GM23338 (cell line): ENCODE measurements at regions not wholly inside any gene's neighbourhood (a gene's known extent, or its start where the extent isn't known, plus 50 kb on each side); places are given as distances from the start of the nearest gene placed in this dataset.

Experiments
- ATAC-seq: fragments of 200-7000 bp; cut with Tn5 transposase; 3 replicates; pipeline ENCODE4 v1.9.1; 2020
- DNase-seq: peaks from one replicate; pipeline ENCODE4 v3.0.0-alpha.2; 2015; ENCODE audit warnings: low spot score
- H2AFZ ChIP-seq: fragments of 200-600 bp; sonication (generic); 2 replicates; pipeline ENCODE4 v1.8.0; 2016; ENCODE audit warnings: antibody characterized with exemption, mild to moderate bottlenecking, moderate library complexity
- H3F3A ChIP-seq: fragments of 200-600 bp; sonication (generic); replicated peaks from 2 replicates; pipeline ENCODE4 v1.8.0; 2017; ENCODE audit warnings: antibody characterized with exemption, mixed run types, low read depth
- H3K27ac ChIP-seq: fragments of 200-600 bp; sonication (generic); 2 replicates; pipeline ENCODE4 v1.6.1; 2016; ENCODE audit warnings: low read depth
- H3K27me3 ChIP-seq: fragments of 200-600 bp; sonication (generic); 2 replicates; pipeline ENCODE4 v1.8.0; 2016; ENCODE audit warnings: mild to moderate bottlenecking, mixed run types, moderate library complexity; ENCODE audit not compliant: insufficient read depth
- H3K36me3 ChIP-seq: fragments of 200-600 bp; sonication (generic); 2 replicates; pipeline ENCODE4 v1.8.0; 2016; ENCODE audit warnings: mild to moderate bottlenecking; ENCODE audit not compliant: insufficient read depth
- H3K4me1 ChIP-seq: fragments of 200-600 bp; sonication (generic); 2 replicates; pipeline ENCODE4 v1.8.0; 2016; ENCODE audit warnings: mild to moderate bottlenecking, moderate library complexity; ENCODE audit not compliant: insufficient read depth
- H3K4me2 ChIP-seq: fragments of 200-600 bp; sonication (generic); 2 replicates; pipeline ENCODE4 v1.7.1; 2017; ENCODE audit warnings: mixed run types
- H3K4me3 ChIP-seq: fragments of 200-600 bp; sonication (generic); 2 replicates; pipeline ENCODE4 v1.6.1; 2016; ENCODE audit warnings: mixed run types
- H3K79me2 ChIP-seq: fragments of 200-600 bp; sonication (generic); replicated peaks from 2 replicates; pipeline ENCODE4 v1.8.0; 2017; ENCODE audit warnings: mild to moderate bottlenecking; ENCODE audit not compliant: insufficient read depth
- H3K9me2 ChIP-seq: fragments of 200-600 bp; sonication (generic); 2 replicates; pipeline ENCODE4 v1.8.0; 2017; ENCODE audit not compliant: insufficient read depth
- H4K20me1 ChIP-seq: fragments of 200-600 bp; sonication (generic); replicated peaks from 2 replicates; pipeline ENCODE4 v1.8.0; 2017; ENCODE audit warnings: mild to moderate bottlenecking; ENCODE audit not compliant: insufficient read depth
- H3K27ac Mint-ChIP-seq: 2 replicates; pipeline ENCODE4 v1.8.0; 2020; ENCODE audit warnings: inconsistent platforms, mild to moderate bottlenecking, moderate library complexity, mixed read lengths
- H3K27me3 Mint-ChIP-seq: 3 replicates; pipeline ENCODE4 v1.8.0; 2022; ENCODE audit warnings: low read depth, mild to moderate bottlenecking, moderate library complexity, mixed read lengths, inconsistent platforms; ENCODE audit not compliant: insufficient read depth, poor library complexity
- H3K36me3 Mint-ChIP-seq: 3 replicates; pipeline ENCODE4 v1.8.0; 2021; ENCODE audit warnings: low read depth, mild to moderate bottlenecking, inconsistent platforms, moderate library complexity, mixed read lengths
- H3K4me1 Mint-ChIP-seq: 3 replicates; pipeline ENCODE4 v1.8.0; 2020; ENCODE audit warnings: mild to moderate bottlenecking, inconsistent platforms, mixed read lengths
- H3K4me3 Mint-ChIP-seq: 3 replicates; pipeline ENCODE4 v1.8.0; 2021; ENCODE audit warnings: moderate library complexity, mild to moderate bottlenecking, inconsistent platforms, mixed read lengths
- H3K9me3 Mint-ChIP-seq: 3 replicates; pipeline ENCODE4 v1.8.0; 2020; ENCODE audit warnings: moderate library complexity, mild to moderate bottlenecking, inconsistent platforms, mixed read lengths
- CREB1 ChIP-seq: fragments of 250-450 bp; sonication (Bioruptor Pico); IDR thresholded peaks from 2 replicates; pipeline ENCODE4 v1.5.0; 2020; ENCODE audit warnings: low read depth, mild to moderate bottlenecking, moderate library complexity
- CTCF ChIP-seq, 2 experiments: fragments of 200-600 bp in 1 of 2; sonication (generic) in 1 of 2; conservative IDR thresholded peaks; 2 replicates each; pipeline versions ENCODE4 v1.5.1 to v1.6.1; 2016 to 2017; ENCODE audit warnings: antibody characterized with exemption in 2 of 2, low read depth in 2 of 2, mild to moderate bottlenecking in 2 of 2, moderate library complexity in 1 of 2
- ETS1 ChIP-seq: IDR thresholded peaks from 2 replicates; pipeline ENCODE4 v1.6.1; 2016; ENCODE audit warnings: antibody characterized with exemption
- EZH2 ChIP-seq: fragments of 200-600 bp; sonication (generic); IDR thresholded peaks from one replicate; pipeline ENCODE4 v1.8.0; 2017; ENCODE audit warnings: antibody characterized with exemption, mild to moderate bottlenecking, low read depth; ENCODE audit not compliant: unreplicated experiment
- EZH2phosphoT487 ChIP-seq: fragments of 200-600 bp; sonication (generic); IDR thresholded peaks from one replicate; pipeline ENCODE4 v1.8.1; 2018; ENCODE audit warnings: antibody characterized with exemption; ENCODE audit not compliant: unreplicated experiment
- JUNB ChIP-seq: IDR thresholded peaks from one replicate; pipeline ENCODE4 v1.6.1; 2016; ENCODE audit warnings: antibody characterized with exemption; ENCODE audit not compliant: unreplicated experiment
- NANOG ChIP-seq: IDR thresholded peaks from 2 replicates; pipeline ENCODE4 v1.6.1; 2016; ENCODE audit warnings: antibody characterized with exemption, borderline replicate concordance
- POLR2AphosphoS5 ChIP-seq: IDR thresholded peaks from 2 replicates; pipeline ENCODE4 v1.6.1; 2016; ENCODE audit warnings: antibody characterized with exemption, low read depth
- STAT1 ChIP-seq: IDR thresholded peaks from one replicate; pipeline ENCODE4 v1.6.1; 2016; ENCODE audit warnings: antibody characterized with exemption; ENCODE audit not compliant: unreplicated experiment
- ZNF114 ChIP-seq: fragments of 250-450 bp; sonication (Bioruptor Pico); IDR thresholded peaks from 2 replicates; pipeline ENCODE4 v1.5.0; 2020; ENCODE audit warnings: mild to moderate bottlenecking, moderate library complexity
- ZNF331 ChIP-seq: fragments of 250-450 bp; sonication (Bioruptor Pico); IDR thresholded peaks from 2 replicates; pipeline ENCODE4 v1.5.0; 2020; ENCODE audit warnings: low read depth, mild to moderate bottlenecking, moderate library complexity
- TF ChIP-seq, protein P1 (sequence below): IDR thresholded peaks from one replicate; pipeline ENCODE4 v1.6.1; 2018; ENCODE audit warnings: antibody characterized with exemption; ENCODE audit not compliant: unreplicated experiment
- TF ChIP-seq, protein P2 (sequence below): fragments of 250-450 bp; sonication (Bioruptor Pico); IDR thresholded peaks from 2 replicates; pipeline ENCODE4 v1.5.0; 2020; ENCODE audit warnings: mild to moderate bottlenecking, moderate library complexity

GRCh38 chr11:112694245-112694644 lies 267.0 kb upstream of the NCAM1 start:
- Mint-ChIP-seq H3K36me3 (no peaks in the 10 kb centered on the region), H3K4me1 (peaks cover 4% of the 10 kb centered on the region), H3K27me3 (no peaks in the 10 kb centered on the region), H3K27ac (no peak overlapping the region), H3K4me3 (no peak overlapping the region), H3K9me3 (no peaks in the 10 kb centered on the region)
- Histone ChIP-seq H4K20me1 (no peaks in the 10 kb centered on the region), H3K4me3 (no peak overlapping the region), H3K36me3 (no peaks in the 10 kb centered on the region), H3K27me3 (no peaks in the 10 kb centered on the region), H3K4me2 (no peak overlapping the region), H3F3A (no peaks in the 10 kb centered on the region), H2AFZ (0 out of 2 replicates have a peak overlapping the region, but pooled peaks have one; percentile 14), H3K79me2 (no peaks in the 10 kb centered on the region), H3K4me1 (no peaks in the 10 kb centered on the region), H3K27ac (no peak overlapping the region), H3K9me2 (no peaks in the 10 kb centered on the region; the same call in none of the 2 replicates)
- no peak for TF ChIP-seq STAT1
- no peak for TF ChIP-seq CTCF (conservative IDR thresholded peaks at IDR 0.05; ENCODE audit: low read depth in 2 of 2)
- TF ChIP-seq NANOG = no peak
- TF ChIP-seq ZNF331 (CRISPR knock-in tag) = no peak
- no peak for TF ChIP-seq ETS1
- TF ChIP-seq JUNB = no peak
- TF ChIP-seq, protein P1, sequence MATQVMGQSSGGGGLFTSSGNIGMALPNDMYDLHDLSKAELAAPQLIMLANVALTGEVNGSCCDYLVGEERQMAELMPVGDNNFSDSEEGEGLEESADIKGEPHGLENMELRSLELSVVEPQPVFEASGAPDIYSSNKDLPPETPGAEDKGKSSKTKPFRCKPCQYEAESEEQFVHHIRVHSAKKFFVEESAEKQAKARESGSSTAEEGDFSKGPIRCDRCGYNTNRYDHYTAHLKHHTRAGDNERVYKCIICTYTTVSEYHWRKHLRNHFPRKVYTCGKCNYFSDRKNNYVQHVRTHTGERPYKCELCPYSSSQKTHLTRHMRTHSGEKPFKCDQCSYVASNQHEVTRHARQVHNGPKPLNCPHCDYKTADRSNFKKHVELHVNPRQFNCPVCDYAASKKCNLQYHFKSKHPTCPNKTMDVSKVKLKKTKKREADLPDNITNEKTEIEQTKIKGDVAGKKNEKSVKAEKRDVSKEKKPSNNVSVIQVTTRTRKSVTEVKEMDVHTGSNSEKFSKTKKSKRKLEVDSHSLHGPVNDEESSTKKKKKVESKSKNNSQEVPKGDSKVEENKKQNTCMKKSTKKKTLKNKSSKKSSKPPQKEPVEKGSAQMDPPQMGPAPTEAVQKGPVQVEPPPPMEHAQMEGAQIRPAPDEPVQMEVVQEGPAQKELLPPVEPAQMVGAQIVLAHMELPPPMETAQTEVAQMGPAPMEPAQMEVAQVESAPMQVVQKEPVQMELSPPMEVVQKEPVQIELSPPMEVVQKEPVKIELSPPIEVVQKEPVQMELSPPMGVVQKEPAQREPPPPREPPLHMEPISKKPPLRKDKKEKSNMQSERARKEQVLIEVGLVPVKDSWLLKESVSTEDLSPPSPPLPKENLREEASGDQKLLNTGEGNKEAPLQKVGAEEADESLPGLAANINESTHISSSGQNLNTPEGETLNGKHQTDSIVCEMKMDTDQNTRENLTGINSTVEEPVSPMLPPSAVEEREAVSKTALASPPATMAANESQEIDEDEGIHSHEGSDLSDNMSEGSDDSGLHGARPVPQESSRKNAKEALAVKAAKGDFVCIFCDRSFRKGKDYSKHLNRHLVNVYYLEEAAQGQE = no peak
- TF ChIP-seq EZH2phosphoT487 = no peak
- TF ChIP-seq EZH2 = no peak
- TF ChIP-seq, protein P2, sequence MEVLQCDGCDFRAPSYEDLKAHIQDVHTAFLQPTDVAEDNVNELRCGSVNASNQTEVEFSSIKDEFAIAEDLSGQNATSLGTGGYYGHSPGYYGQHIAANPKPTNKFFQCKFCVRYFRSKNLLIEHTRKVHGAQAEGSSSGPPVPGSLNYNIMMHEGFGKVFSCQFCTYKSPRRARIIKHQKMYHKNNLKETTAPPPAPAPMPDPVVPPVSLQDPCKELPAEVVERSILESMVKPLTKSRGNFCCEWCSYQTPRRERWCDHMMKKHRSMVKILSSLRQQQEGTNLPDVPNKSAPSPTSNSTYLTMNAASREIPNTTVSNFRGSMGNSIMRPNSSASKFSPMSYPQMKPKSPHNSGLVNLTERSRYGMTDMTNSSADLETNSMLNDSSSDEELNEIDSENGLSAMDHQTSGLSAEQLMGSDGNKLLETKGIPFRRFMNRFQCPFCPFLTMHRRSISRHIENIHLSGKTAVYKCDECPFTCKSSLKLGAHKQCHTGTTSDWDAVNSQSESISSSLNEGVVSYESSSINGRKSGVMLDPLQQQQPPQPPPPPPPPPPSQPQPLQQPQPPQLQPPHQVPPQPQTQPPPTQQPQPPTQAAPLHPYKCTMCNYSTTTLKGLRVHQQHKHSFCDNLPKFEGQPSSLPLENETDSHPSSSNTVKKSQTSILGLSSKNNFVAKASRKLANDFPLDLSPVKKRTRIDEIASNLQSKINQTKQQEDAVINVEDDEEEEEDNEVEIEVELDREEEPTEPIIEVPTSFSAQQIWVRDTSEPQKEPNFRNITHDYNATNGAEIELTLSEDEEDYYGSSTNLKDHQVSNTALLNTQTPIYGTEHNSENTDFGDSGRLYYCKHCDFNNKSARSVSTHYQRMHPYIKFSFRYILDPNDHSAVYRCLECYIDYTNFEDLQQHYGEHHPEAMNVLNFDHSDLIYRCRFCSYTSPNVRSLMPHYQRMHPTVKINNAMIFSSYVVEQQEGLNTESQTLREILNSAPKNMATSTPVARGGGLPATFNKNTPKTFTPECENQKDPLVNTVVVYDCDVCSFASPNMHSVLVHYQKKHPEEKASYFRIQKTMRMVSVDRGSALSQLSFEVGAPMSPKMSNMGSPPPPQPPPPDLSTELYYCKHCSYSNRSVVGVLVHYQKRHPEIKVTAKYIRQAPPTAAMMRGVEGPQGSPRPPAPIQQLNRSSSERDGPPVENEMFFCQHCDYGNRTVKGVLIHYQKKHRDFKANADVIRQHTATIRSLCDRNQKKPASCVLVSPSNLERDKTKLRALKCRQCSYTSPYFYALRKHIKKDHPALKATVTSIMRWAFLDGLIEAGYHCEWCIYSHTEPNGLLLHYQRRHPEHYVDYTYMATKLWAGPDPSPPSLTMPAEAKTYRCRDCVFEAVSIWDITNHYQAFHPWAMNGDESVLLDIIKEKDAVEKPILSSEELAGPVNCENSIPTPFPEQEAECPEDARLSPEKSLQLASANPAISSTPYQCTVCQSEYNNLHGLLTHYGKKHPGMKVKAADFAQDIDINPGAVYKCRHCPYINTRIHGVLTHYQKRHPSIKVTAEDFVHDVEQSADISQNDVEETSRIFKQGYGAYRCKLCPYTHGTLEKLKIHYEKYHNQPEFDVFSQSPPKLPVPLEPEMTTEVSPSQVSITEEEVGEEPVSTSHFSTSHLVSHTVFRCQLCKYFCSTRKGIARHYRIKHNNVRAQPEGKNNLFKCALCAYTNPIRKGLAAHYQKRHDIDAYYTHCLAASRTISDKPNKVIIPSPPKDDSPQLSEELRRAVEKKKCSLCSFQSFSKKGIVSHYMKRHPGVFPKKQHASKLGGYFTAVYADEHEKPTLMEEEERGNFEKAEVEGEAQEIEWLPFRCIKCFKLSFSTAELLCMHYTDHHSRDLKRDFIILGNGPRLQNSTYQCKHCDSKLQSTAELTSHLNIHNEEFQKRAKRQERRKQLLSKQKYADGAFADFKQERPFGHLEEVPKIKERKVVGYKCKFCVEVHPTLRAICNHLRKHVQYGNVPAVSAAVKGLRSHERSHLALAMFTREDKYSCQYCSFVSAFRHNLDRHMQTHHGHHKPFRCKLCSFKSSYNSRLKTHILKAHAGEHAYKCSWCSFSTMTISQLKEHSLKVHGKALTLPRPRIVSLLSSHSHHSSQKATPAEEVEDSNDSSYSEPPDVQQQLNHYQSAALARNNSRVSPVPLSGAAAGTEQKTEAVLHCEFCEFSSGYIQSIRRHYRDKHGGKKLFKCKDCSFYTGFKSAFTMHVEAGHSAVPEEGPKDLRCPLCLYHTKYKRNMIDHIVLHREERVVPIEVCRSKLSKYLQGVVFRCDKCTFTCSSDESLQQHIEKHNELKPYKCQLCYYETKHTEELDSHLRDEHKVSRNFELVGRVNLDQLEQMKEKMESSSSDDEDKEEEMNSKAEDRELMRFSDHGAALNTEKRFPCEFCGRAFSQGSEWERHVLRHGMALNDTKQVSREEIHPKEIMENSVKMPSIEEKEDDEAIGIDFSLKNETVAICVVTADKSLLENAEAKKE (CRISPR knock-in tag) = no peak
- TF ChIP-seq POLR2AphosphoS5 = no peak
- no peak for TF ChIP-seq CREB1 (CRISPR knock-in tag)
- no peak for TF ChIP-seq ZNF114 (CRISPR knock-in tag)
- no peak for ATAC-seq
- DNase-seq = no peak
